ENCODE measurements at regions not wholly inside any gene's neighbourhood (a gene's known extent, or its start where the extent isn't known, plus 50 kb on each side); places are given as distances from the start of the nearest gene placed in this dataset.
A peak's percentile ranks its signal among the peaks of the same experiment; 100 is the strongest.

DNA sequence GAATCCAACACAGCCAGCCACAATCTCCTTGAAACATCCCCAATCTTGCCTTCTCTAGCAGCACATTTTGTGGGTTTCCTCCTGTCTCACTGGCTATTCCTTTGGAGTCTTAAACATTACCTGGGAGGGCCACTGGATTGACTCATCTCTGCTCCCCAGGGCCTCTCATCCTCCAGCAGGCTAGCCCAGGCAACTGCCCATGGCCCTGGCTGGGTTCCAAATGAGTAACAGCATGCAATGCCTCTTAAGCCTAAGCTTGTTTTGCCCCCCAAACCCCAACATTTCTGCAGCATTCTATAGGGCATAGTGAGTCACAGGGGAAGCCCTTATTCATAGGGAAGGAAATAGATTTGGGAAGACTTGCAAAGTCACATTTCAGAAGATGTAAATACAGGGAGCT, 204.9 kb downstream of the FOXA2 start:
- no peak for DNase-seq (ENCODE audit: low read depth in 4 of 4, low spot score in 3 of 4)

DNA sequence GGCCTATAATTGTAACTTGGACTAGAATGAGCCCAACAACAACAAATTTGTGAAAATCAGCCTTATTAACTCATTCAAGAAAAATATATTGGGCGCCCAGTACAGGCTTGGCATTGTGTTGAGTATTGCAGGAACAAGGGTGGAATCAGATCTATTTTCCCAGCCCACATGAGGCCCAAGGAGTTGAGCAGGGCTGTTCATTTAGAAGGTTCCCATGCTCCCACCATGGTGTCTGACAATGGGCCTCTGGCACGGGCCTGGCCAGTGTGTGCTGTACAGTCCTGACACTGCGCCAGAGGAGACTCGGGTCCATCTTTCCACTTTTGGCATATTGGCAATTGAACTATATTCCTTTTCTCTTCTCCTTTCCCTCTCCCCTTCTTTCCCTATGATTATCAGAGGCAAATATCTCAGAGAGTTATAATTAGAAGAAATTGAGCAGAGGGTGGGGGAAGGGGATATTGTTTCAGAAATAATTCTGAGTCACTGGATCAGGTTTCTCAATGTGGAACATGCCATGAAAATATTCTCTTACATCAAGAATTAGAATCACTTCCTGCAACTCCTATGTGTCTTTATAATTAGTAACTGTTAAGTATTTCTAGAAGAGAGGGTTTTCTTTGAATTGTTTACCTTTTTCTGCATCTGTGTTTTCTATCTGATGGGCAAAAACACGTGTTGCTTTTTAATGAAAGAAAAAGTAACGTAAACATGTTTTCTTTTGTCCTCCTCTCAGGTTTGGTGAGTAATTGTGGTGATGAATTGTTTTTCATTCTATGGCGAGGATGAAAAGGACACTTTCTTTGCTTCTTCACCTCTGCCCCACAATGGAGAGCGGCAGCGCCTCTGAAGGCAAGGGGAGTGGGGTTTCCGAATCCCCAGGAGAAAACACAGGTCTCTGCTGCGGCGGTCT, 209.4 kb downstream of the FOXA2 start:
- no peak for DNase-seq (ENCODE audit: low read depth in 4 of 4, low spot score in 3 of 4)

DNA sequence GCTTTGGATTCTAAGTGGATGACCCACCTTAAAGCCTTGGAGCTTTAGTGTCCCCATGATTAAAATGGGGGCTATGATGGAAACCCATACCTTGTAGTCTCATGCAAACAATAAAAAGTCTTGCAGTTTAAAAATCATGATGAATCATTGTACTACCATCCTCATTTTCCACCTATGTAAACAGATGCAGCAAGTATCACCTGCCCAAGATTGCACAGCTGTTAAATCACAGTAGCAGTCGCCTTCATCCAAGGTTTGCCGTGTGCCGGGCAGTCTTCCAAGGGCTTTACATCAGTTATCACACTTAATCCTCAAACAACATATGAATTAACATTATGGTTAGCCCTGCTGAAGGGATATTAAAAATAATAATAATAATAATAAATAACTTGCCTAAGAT, 210.3 kb downstream of the FOXA2 start:
- DNase-seq (ENCODE audit: low read depth in 4 of 4, low spot score in 3 of 4) = no peak

DNA sequence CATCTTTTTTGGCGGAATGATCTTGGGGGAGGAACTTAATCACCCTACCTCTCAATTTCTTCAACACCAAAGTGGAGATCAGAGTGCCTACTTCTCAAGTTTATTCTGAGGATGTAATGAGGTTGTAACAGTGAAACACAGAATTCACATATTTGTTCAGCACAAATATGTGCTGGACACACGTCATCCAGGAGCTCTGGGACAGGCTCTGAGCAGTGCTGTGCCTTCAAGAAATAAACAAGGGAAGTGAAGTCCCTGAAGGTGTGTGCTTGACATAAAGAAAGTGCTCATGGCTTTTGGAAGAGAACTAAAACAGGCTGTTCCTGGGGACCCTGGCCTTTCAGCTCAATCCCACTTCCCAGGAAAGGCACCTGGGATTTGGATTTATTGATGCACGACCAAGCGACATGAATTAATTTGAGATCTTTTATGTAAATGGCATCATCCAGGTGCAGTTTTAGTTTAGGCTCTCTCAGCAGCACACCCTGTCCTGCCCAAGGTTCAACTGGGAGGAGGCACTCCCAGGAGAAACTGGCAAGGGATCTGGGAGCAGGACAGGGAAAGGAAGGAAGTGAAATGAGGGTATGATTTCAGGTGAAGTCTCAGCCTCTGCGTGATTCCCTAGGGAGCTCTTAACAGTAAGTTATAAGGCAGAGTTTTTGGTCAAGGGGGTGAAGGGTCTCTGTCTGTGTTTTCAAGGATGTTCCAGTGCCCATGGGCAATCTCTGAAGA, 211.0 kb downstream of the FOXA2 start:
- no peak for DNase-seq (ENCODE audit: low read depth in 4 of 4, low spot score in 3 of 4)

DNA sequence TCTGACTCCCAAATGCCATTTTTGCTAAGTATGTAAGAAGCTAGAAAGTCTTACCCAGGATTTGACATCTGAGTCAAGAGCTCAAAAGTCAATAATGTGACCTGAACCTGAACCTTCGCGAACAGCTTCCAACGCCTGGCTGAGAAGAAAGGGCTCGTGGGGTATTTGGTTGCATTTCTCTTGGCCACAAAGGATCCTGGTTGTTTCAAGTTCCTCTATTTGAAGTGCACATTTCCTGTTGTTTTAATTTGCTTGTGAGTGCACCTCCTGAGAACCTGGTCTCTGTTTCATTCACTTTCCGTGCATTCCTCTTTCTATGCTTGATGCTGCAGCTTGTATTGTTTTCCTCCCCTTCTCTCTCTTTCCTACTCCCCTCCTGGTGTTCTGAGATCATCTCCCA, 212.5 kb downstream of the FOXA2 start:
- no peak for DNase-seq (ENCODE audit: low read depth in 4 of 4, low spot score in 3 of 4)

DNA sequence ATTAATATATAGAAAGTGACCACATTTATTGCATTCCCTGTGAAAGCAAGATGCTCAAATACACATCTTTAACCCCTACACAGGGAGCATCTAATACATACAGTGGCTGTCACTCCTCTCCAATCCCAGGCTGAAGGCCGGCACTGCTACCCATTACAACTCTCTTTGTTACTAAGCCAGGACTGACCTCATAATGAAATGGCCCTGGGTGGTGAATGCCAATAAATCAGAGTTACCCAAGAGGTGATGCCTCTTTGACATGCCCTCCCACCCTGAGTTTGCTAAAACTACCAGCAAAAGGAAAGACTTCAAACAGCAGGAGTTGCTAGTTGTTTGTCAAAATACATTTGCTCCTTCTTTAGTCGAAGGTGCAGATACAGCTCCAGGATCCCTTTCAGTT, 214.2 kb downstream of the FOXA2 start:
- DNase-seq (ENCODE audit: low read depth in 4 of 4, low spot score in 3 of 4) = no peak

DNA sequence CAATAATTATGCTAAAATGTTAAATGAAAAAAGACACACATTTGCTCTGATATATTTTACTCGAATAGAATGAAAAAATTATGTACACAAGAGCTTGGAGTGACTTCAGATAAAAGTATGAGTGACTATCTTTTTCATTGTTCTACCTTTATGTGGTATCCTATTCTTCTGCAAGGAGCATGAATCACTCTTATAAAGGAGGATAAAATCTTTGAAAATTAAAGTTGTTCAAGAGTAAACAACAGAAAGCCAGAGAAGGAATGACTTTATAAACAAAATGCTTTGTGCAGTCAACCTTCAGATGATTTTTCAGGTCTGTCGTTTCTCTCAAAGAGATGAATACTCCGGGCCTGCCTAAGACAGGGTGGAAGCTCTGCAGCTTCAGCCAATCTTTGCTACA, 215.3 kb downstream of the FOXA2 start:
- no peak for DNase-seq (ENCODE audit: low read depth in 4 of 4, low spot score in 3 of 4)

DNA sequence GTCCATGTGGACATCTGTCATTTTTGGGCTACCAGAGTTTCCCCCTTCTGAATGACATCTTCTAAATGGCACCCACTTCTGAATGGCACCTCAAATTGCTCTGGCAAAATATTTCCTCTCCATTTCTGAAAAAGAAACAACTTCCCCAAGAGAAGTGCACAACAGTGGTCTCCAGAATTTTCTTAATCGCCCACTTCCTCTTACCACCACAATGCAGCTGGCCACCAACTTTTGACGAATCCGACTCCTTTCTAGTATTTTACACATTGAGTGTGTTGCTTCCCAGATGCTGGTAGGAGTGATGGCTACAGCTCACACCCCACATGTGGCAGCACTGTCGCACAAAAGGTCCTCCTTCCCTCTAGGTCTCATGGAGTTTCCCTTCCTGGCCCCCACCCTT, 216.1 kb downstream of the FOXA2 start:
- DNase-seq (ENCODE audit: low read depth in 4 of 4, low spot score in 3 of 4) = no peak

DNA sequence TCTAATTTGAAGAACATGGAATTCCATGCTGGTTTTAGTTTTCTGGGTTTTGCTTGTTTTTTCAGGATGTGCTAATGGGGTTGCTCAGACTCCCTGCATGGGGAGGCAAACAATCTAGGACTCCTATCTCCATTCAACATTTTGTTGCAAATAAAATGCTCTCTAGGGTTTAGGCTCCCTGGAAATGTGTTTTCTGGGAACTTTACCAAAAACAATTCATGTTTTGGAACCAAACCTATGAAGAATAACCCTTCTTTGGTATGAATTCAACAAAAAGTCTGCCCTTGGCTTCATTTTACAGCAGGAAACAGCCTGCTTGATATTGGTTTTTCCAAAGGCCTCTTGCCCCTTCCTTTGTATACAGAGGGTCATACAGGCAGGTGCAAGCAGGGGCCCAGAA, 217.7 kb downstream of the FOXA2 start:
- no peak for DNase-seq (ENCODE audit: low read depth in 4 of 4, low spot score in 3 of 4)

DNA sequence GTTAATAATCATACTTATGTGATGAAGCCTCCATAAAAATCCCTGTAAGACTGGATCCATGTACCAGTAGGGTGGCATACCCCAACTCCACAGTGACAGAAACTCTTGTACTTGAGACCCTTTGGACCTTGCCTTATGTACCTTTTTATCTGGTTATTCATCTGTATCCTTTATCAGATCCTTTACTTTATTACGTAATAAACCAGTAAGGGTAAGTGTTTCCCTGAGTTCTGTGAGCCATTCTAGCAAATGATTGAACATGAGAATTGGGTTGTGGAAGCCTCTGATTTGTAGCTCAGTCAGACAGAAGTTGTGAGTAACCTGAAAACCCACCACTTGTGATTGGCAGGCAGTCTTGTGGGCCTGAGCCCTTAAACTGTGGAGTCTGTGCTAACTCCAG, 229.7 kb downstream of the FOXA2 start:
- DNase-seq (ENCODE audit: low read depth in 4 of 4, low spot score in 3 of 4) = no peak

DNA sequence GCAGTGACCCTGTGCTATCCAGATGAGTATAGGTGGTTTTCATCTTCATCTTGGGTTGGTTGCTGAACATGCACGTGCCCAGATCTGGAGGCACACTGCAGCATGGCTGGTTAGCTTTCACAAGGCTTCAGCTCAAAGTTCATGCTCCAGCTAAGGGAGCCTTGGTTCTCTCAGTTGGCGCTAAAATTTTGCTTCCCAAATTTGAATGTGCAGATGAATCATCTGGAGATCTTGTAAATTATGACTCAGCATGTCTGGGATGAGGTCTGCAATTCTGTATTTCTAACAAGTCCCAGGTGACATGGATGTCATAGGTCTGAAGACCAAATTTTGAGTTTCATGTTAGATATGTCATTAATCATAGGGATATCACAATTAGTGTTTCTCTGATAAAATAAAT, 230.8 kb downstream of the FOXA2 start:
- DNase-seq (ENCODE audit: low read depth in 4 of 4, low spot score in 3 of 4) = no peak

DNA sequence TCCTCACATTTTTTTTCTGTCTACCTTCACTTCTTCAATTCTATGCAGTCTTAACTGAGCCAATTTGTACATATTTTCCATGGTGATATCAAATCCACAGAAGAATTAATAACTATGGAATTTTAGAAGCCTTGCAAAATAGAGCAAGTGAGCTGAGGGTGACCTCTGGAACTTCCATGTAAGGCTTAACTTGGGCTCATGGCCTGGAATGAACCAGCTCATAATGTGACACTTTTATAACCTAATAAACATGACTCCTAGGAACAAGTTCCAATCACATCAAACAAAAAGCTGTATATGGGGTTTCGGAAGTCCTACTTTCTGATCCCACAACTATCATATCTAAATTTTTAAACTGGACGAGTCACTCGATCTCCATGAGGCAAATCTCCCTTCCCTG, 232.4 kb downstream of the FOXA2 start:
- DNase-seq (ENCODE audit: low read depth in 4 of 4, low spot score in 3 of 4) = no peak

DNA sequence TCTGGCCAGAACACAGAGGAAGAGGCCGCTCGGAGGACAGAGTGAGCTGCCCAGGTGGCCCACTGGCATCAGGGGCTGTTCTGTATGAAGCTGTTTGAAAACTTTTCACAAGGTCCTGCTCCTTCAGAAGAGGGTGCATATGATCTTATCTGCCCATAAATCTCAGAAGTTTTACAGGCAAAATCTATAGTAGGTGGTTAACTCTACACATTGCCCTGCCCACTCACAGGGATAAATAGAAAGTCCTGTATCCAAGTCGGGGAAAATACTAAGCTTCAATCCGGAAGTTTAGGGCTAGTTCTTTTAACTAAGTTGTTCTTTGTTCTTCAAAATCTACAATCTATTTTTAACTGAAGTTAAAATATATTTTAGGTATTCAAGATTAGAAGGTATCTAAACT, 233.7 kb downstream of the FOXA2 start:
- DNase-seq (ENCODE audit: low read depth in 4 of 4, low spot score in 3 of 4) = no peak

DNA sequence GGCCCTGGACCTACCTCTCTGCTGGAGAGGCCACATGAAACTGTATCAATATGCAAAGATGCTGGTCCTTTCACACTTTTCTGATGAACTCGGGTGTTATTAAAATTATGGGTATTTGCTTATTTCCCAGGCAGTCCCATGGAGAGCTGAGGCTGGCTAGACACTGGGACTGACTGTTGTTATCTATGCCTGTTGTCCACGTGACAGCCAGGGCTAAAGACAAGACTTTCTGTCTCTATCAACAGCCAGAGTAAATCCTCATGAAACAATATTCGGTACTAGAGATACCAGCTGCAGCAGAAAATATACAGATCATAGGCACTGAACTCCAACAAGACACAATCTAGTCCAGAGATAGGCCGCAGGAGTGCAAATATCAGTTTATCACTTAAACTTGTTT, 236.4 kb downstream of the FOXA2 start:
- DNase-seq (ENCODE audit: low read depth in 4 of 4, low spot score in 3 of 4) = no peak

DNA sequence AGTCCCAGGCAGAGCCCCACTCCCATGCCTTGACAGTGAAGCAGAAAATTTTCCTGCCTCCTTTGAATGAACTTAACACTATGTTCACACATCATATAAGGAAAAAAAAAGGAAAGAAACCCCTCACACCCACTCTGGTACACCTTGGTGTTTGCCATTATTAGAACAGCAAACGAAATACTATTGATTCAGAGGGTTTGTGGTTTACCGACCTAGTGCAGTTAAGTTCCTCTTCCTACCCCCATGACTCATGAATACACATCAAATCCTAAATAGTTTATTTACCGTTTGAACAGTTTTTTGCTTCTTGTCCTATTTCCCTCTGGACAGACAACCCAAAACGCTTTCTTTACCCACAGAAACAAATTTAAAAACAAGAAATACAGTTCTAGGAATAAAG, 237.7 kb downstream of the FOXA2 start:
- no peak for DNase-seq (ENCODE audit: low read depth in 4 of 4, low spot score in 3 of 4)

DNA sequence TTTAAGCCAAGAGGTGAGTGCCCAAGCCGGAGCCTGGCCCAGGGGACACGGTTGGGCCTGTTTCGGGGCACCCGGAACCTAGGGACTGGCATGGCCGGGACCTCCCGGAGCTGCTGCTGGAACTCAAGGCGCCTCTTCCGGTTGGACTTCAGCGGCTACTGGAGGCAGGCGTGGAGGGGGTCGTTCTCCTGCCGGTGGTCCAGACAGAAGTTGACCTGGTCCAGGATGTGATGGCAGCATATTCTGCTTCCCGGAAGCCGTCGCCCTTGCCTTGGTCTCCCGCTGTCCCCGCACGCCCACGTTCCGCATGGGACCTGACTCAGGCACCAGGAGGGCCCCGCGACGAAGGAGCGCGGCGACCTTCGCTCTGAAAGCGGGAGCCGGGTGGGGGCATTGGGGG, 240.8 kb downstream of the FOXA2 start:
- DNase-seq (ENCODE audit: low read depth in 4 of 4, low spot score in 3 of 4) = no peak

DNA sequence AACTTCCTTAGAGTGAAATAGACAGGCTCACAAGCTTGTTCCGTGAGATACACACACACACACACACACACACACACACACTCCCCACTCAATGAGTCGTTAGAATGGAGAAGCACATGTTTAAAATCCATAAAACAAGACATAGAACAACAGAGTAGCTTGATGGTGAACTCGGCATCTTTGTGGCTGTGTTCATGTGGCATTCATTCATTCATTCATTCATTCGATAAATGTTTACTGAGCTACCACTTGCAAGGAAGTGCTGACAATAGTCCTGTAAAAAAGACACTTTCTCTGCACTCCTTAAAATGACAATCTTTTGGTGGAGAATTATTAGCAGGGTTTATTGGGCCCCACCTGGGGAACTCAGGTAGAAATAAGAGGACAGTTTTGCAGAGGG, 242.0 kb downstream of the FOXA2 start:
- no peak for DNase-seq (ENCODE audit: low read depth in 4 of 4, low spot score in 3 of 4)

DNA sequence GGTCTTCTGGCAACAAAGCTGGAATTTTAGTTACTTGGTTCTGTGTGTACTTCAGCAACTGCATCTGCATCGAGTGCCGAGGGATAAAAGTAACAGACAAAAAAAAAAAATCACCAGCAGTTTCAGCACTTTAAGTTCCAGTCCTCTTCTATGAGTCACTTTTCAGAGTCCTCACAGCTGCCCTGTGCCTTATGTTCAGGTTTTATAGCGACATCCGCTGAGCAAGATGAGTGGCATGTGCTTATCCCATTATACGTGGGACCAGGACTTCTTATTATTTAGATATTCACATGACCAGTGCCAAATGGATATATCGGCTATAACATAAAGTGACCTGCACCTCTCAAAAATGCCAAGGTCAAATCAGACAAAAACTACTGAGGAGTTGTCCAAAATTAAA, 242.9 kb downstream of the FOXA2 start:
- no peak for DNase-seq (ENCODE audit: low read depth in 4 of 4, low spot score in 3 of 4)

DNA sequence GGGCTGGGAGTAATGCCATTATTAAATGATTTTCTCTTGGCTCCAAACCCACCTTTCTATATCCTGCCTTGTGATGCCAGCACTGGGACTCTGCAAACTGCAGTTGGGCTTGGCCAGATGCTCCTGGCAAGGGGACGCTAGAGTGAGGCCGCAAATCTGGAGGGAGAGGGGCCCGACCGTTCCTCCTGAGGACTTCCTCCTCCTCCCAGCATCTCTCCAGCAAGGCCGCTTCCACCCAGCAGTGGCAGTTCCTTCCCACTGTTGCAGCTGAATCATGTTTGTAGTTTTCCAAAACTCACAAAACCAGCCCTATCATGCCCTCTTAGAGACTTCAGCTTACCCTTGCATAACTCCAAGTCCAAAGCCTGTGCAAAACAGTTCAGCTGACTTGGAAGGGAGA, 244.4 kb downstream of the FOXA2 start:
- no peak for DNase-seq (ENCODE audit: low read depth in 4 of 4, low spot score in 3 of 4)

DNA sequence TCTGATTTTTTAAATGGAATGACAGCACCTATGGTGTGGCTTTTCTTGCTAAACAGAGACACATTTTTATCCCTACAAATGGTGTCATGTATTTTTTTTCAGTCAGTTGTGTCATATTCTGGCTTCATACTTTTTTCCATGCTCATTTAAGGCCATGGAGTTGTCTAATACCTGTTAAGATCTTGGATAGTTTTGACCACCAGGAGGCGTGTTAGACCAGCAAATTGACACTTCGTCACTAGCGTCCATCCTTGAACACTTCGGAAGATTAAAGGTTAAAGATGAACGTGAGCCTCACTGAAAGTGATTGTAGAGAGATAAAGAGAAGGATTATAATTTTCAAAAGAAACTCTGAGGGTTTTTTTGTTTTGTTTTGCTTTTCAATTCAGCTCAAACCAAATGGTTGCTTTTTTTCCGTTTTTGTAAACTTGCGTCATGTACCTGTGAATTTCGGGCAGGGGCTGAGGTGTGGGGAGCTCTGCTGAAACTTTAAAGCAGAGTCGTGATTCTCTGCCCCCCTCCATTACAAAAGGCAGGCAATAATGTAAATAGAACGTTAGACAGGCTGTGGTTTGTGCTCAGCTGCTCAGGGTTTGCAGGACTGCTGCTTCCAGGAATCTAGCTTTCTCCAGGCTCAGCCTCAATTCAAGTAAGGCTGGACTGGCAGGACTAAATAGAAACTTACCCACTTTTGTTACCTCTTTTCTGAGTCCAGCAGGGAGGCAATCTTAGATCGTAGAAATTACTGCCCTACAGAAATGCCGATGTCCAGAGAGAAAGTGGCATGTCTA, 245.1 kb downstream of the FOXA2 start:
- peak; percentile 56 to 65 (median 61) for DNase-seq (ENCODE audit: low read depth in 4 of 4, low spot score in 3 of 4)

DNA sequence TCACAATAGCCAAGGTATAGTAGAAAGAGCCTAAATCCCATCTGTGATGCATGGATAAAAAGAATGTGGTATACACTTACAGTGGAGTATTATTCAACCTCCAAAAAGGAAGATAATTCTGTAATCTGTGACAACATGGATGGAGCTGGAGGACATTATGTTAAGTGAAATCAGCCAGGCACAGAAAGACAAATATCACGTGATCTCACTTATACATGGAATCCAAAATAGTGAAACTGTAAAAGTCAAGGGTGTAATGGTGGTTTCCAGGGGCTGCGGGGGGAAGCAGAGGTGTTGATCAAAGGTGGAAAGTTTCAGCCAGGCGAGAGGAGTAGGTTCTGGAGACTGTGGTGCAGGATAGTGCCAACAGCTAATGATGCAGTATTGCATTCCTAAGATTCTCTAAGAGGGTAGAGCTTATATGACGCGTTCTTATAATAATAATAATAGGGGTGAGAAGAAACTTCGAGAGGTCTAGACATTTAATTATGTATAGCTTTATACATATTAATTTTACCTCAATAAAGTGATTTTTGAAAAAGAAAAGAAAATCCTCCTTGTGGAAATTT, 246.1 kb downstream of the FOXA2 start:
- DNase-seq (ENCODE audit: low read depth in 4 of 4, low spot score in 3 of 4) = no peak
